HEK293T (cell line): ENCODE measurements at regions not wholly inside any gene's neighbourhood (a gene's known extent, or its start where the extent isn't known, plus 50 kb on each side); places are given as distances from the start of the nearest gene placed in this dataset.

Source experiments
- ARNT ChIP-seq: fragments of 450-650 bp; IDR thresholded peaks from 2 replicates; pipeline ENCODE4 v1.6.1; 2017; ENCODE audit warnings: mild to moderate bottlenecking
- BHLHE40 ChIP-seq: fragments of 450-650 bp; IDR thresholded peaks from 2 replicates; pipeline ENCODE4 v1.6.1; 2016; ENCODE audit warnings: mild to moderate bottlenecking, moderate library complexity, borderline replicate concordance
- ELF4 ChIP-seq: fragments of 450-650 bp; IDR thresholded peaks from 2 replicates; pipeline ENCODE4 v1.6.1; 2017; ENCODE audit warnings: antibody characterized with exemption
- FOXM1 ChIP-seq: fragments of 450-650 bp; IDR thresholded peaks from 2 replicates; pipeline ENCODE4 v1.6.1; 2017; ENCODE audit warnings: mild to moderate bottlenecking, borderline replicate concordance
- LEF1 ChIP-seq: fragments of 450-650 bp; IDR thresholded peaks from 2 replicates; pipeline ENCODE4 v1.6.1; 2017; ENCODE audit warnings: mild to moderate bottlenecking, borderline replicate concordance
- SP1 ChIP-seq: fragments of 450-650 bp; IDR thresholded peaks from 2 replicates; pipeline ENCODE4 v1.6.1; 2017
- SUZ12 ChIP-seq: fragments of 450-650 bp; IDR thresholded peaks from 2 replicates; pipeline ENCODE4 v1.6.1; 2016; ENCODE audit warnings: mild to moderate bottlenecking
- ZNF384 ChIP-seq: fragments of 450-650 bp; IDR thresholded peaks from 2 replicates; pipeline ENCODE4 v1.6.1; 2016

GRCh38 chr6:122297010-122297409 lies 102.4 kb upstream of the HSF2 start:
- TF ChIP-seq BHLHE40 (no peak), ARNT (no peak), SP1 (no peak), LEF1 (no peak), FOXM1 (no peak), ELF4 (no peak), SUZ12 (no peak), ZNF384 (no peak)
